Activated naive CD4-positive, alpha-beta T cell treated with anti-CD3 and anti-CD28 coated beads for 36 hours (primary cell): ENCODE measurements at regions not wholly inside any gene's neighbourhood (a gene's known extent, or its start where the extent isn't known, plus 50 kb on each side); places are given as distances from the start of the nearest gene placed in this dataset.
A peak's percentile ranks its signal among the peaks of the same experiment; 100 is the strongest.

Experiments used
- CTCF ChIA-PET: fragments of 350-600 bp; sonication (Branson Sonifier 250); formaldehyde crosslinking; loops from one replicate; lab custom pipeline; 2021; ENCODE audit warnings: antibody characterized with exemption; lab: Charles Lee
- DNase-seq: peaks from one replicate; pipeline ENCODE4 v3.0.0-alpha.2; 2020
- H3K27ac Mint-ChIP-seq: one replicate; pipeline ENCODE4 v1.8.0; 2021; ENCODE audit warnings: mild to moderate bottlenecking, mixed read lengths
- H3K27me3 Mint-ChIP-seq: one replicate; pipeline ENCODE4 v1.8.0; 2021; ENCODE audit warnings: low read depth, mixed read lengths
- H3K36me3 Mint-ChIP-seq: one replicate; pipeline ENCODE4 v1.8.0; 2021; ENCODE audit warnings: low read depth, mixed read lengths
- H3K4me1 Mint-ChIP-seq: one replicate; pipeline ENCODE4 v1.8.0; 2021; ENCODE audit warnings: low read depth, mixed read lengths
- H3K4me3 Mint-ChIP-seq: one replicate; pipeline ENCODE4 v1.8.0; 2021; ENCODE audit warnings: mild to moderate bottlenecking, moderate library complexity, mixed read lengths
- H3K9me3 Mint-ChIP-seq: one replicate; pipeline ENCODE4 v1.8.0; 2021; ENCODE audit warnings: mixed read lengths
- intact Hi-C: fragments of 100-400 bp; cut with micrococcal nuclease; formaldehyde crosslinking; loops from one replicate; pipeline ENCODE4 v1.15.1; 2023

DNA sequence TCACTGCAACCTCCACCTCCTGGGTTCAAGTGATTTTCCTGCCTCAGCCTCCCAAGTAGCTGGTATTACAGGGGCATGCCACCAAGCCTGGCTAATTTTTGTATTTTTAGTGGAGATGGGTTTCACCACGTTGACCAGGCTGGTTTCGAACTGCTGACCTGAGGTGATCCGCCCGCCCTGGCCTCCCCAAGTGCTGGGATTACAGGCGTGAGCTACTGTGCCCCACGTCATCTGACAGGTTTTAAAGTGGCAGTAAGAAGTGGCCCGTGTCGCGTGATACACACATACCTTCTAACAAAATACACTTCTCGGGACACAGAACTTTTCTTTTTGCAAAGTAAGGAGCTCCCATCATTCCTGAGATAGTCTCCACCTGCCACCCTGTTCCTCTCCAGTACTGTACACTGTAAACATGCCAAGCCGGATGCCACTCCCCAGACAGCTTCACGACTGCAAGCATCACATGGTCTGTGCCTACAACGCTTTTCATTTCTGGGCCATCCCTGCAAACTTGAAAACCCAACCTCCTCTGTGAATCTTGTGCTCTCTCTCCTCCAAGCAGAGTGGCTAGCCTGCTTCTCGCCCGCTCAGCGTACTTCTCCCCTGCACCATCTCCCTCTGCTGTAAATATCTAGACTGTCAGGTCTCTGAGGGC is 256.3 kb upstream of the KLF14 start:
- H3K4me3 Mint-ChIP-seq, result peak overlapping the region; percentile 7
- intact Hi-C loops, result no loop called here

GRCh38 chr7:130993671-130994365 is 259.8 kb upstream of the KLF14 start:
- peak overlapping the region; percentile 32 for H3K4me3 Mint-ChIP-seq

More for the DNA sequence above, 256.3 kb upstream of the KLF14 start:
- peak; percentile 53 for DNase-seq
- Mint-ChIP-seq H3K4me1 (peaks cover 80% of the 10 kb centered on the region), H3K27me3 (no peaks in the 10 kb centered on the region), H3K27ac (peak overlapping the region; percentile 52), H3K9me3 (no peaks in the 10 kb centered on the region), H3K36me3 (no peaks in the 10 kb centered on the region)
- CTCF ChIA-PET, result interaction anchor here (1.1 to 1.5 kb wide), 4 partner anchors 8 to 50 kb away, joined by 3 to 8 read pairs (median 6); no protein-coding TSS in a partner anchor

GRCh38 chr7:130994378-130995115 is 260.5 kb upstream of the KLF14 start:
- H3K9me3 Mint-ChIP-seq, result no peaks in the 10 kb centered on the region
- intact Hi-C loops, result no loop called here
- H3K36me3 Mint-ChIP-seq, result peaks cover 9% of the 10 kb centered on the region
- peak overlapping the region; percentile 78 for H3K27ac Mint-ChIP-seq
- no peaks in the 10 kb centered on the region for H3K27me3 Mint-ChIP-seq
- H3K4me1 Mint-ChIP-seq, result peaks cover 78% of the 10 kb centered on the region
- DNase-seq, result no peak
- H3K4me3 Mint-ChIP-seq, result peak overlapping the region; percentile 32
- CTCF ChIA-PET, result interaction anchor here (1.2 to 4.0 kb wide), 5 partner anchors 9 to 46 kb away, joined by 3 to 54 read pairs (median 5); no protein-coding TSS in a partner anchor

More at GRCh38 chr7:130993671-130994365, 259.8 kb upstream of the KLF14 start:
- peaks cover 78% of the 10 kb centered on the region for H3K4me1 Mint-ChIP-seq
- intact Hi-C loops, result no loop called here
- peaks cover 6% of the 10 kb centered on the region for H3K36me3 Mint-ChIP-seq
- DNase-seq, result no peak
- no peaks in the 10 kb centered on the region for H3K9me3 Mint-ChIP-seq
- peak overlapping the region; percentile 78 for H3K27ac Mint-ChIP-seq
- no peaks in the 10 kb centered on the region for H3K27me3 Mint-ChIP-seq
- CTCF ChIA-PET, result interaction anchor here (4.0 kb wide), 1 partner anchor 12 kb away, joined by 54 read pairs; no protein-coding TSS in a partner anchor

DNA sequence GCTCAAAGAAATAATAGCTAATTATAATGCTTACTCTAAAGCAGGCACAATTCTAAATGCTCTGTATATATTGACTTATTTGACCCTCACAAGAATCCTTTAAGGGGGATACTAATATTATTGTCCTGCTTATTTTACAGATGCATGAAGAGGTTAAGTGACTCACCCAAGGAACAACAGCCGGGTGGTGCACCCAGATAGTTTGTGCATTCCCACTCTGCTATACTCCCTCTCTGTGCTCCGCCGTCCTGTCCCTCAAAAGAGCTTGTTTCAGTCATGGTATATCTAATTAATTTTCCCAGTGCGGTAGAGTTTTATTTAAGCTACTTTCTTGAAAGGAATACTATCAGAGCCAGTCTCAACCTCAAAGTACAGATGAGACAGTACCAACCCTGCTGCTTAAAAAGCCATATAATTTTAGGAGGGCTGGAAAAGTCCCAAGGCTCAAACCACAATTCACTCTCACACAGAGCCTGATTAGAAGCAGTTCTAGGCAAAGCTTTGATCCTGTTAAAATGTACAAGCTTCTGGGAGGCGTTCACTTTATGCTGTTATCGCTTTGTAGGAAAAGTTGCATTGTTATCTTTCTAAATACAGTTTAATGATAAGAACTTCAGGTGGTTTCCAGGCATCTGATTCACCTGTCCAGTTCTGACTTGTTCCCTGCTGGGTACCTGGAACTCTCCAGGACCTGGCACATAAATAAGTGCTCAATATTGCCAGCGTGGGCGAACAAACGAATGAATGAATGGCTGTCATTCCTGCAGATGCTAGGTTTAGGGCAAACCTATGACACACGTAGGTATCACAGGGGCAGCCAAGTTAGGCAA is 261.5 kb upstream of the KLF14 start:
- no peaks in the 10 kb centered on the region for H3K9me3 Mint-ChIP-seq
- CTCF ChIA-PET, result interaction anchor here (1.2 to 4.0 kb wide), 7 partner anchors 8 to 99 kb away, joined by 3 to 54 read pairs (median 5); no protein-coding TSS in a partner anchor
- H3K27me3 Mint-ChIP-seq, result no peaks in the 10 kb centered on the region
- H3K4me3 Mint-ChIP-seq, result no peak overlapping the region
- H3K36me3 Mint-ChIP-seq, result peaks cover 9% of the 10 kb centered on the region
- H3K4me1 Mint-ChIP-seq, result peaks cover 82% of the 10 kb centered on the region
- no peak for DNase-seq
- H3K27ac Mint-ChIP-seq, result peak overlapping the region; percentile 90
- intact Hi-C loops, result loop anchor here (2.0 kb wide), 1 partner anchor 13 kb away; no protein-coding TSS in a partner anchor

GRCh38 chr7:130996205-130996832 is 262.3 kb upstream of the KLF14 start:
- no peaks in the 10 kb centered on the region for H3K9me3 Mint-ChIP-seq
- peak overlapping the region; percentile 59 for H3K4me3 Mint-ChIP-seq
- no peaks in the 10 kb centered on the region for H3K27me3 Mint-ChIP-seq
- peaks cover 80% of the 10 kb centered on the region for H3K4me1 Mint-ChIP-seq
- no peak for DNase-seq
- H3K36me3 Mint-ChIP-seq, result peaks cover 9% of the 10 kb centered on the region
- peak overlapping the region; percentile 90 for H3K27ac Mint-ChIP-seq
- CTCF ChIA-PET, result interaction anchor here (0.6 to 4.0 kb wide), 7 partner anchors 8 to 99 kb away, joined by 3 to 54 read pairs (median 4); no protein-coding TSS in a partner anchor
- intact Hi-C loops, result loop anchor here (2.0 kb wide), 1 partner anchor 14 kb away; no protein-coding TSS in a partner anchor

DNA sequence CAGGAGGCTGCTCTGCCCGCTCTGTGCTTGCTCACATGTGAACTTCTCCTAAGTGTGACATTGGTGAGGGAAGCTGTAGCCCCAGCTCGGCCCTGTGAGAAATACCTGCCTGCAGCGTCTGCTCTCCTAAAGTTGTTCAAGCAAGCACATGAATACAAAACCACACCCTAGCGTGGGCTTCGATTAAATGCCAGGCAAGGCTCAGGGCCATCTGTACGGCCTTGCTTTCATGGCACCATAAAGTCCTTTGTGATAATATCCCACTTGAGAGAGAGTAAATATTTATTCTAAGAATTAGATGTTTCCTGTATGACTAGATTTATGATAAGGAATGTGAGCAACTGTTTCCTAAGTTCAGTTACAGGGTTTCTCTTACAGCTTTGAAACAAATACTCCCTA is 262.8 kb upstream of the KLF14 start:
- H3K9me3 Mint-ChIP-seq, result no peaks in the 10 kb centered on the region
- intact Hi-C loops, result loop anchor here (1.0 to 2.0 kb wide), 3 partner anchors 9 to 14 kb away; no protein-coding TSS in a partner anchor
- H3K4me3 Mint-ChIP-seq, result peak overlapping the region; percentile 59
- H3K27me3 Mint-ChIP-seq, result no peaks in the 10 kb centered on the region
- DNase-seq, result peak; percentile 58
- peak overlapping the region; percentile 90 for H3K27ac Mint-ChIP-seq
- peaks cover 12% of the 10 kb centered on the region for H3K36me3 Mint-ChIP-seq
- CTCF ChIA-PET, result interaction anchor here (0.6 to 4.0 kb wide), 7 partner anchors 8 to 463 kb away, joined by 3 to 54 read pairs (median 4); no protein-coding TSS in a partner anchor
- peaks cover 79% of the 10 kb centered on the region for H3K4me1 Mint-ChIP-seq

GRCh38 chr7:130998993-130999602 is 265.1 kb upstream of the KLF14 start:
- H3K9me3 Mint-ChIP-seq, result peaks cover 12% of the 10 kb centered on the region
- H3K4me3 Mint-ChIP-seq, result no peak overlapping the region
- H3K27me3 Mint-ChIP-seq, result no peaks in the 10 kb centered on the region
- peaks cover 80% of the 10 kb centered on the region for H3K4me1 Mint-ChIP-seq
- CTCF ChIA-PET, result interaction anchor here (0.6 to 7.2 kb wide), 4 partner anchors 11 to 41 kb away, joined by 3 to 61 read pairs (median 12); no protein-coding TSS in a partner anchor
- peaks cover 25% of the 10 kb centered on the region for H3K36me3 Mint-ChIP-seq
- DNase-seq, result no peak
- H3K27ac Mint-ChIP-seq, result peak overlapping the region; percentile 79
- intact Hi-C loops, result no loop called here

- no peak for DNase-seq
- peaks cover 12% of the 10 kb centered on the region for H3K9me3 Mint-ChIP-seq
- peaks cover 80% of the 10 kb centered on the region for H3K4me1 Mint-ChIP-seq
- H3K27ac Mint-ChIP-seq, result no peak overlapping the region
- no peak overlapping the region for H3K4me3 Mint-ChIP-seq
- intact Hi-C loops, result no loop called here
- H3K27me3 Mint-ChIP-seq, result no peaks in the 10 kb centered on the region
- H3K36me3 Mint-ChIP-seq, result peaks cover 27% of the 10 kb centered on the region
- CTCF ChIA-PET, result interaction anchor here (0.6 to 7.2 kb wide), 5 partner anchors 12 to 134 kb away, joined by 3 to 61 read pairs (median 3); no protein-coding TSS in a partner anchor
Measured at GRCh38 chr7:130999926-131000325, 265.9 kb upstream of the KLF14 start.

- CTCF ChIA-PET, result interaction anchor here (0.6 to 7.2 kb wide), 6 partner anchors 13 to 134 kb away, joined by 3 to 61 read pairs (median 3); no protein-coding TSS in a partner anchor
- Mint-ChIP-seq H3K4me3 (no peak overlapping the region), H3K36me3 (peaks cover 30% of the 10 kb centered on the region), H3K27me3 (no peaks in the 10 kb centered on the region), H3K27ac (no peak overlapping the region), H3K9me3 (peaks cover 12% of the 10 kb centered on the region), H3K4me1 (peaks cover 79% of the 10 kb centered on the region)
- no peak for DNase-seq
- intact Hi-C loops, result no loop called here
Measured at GRCh38 chr7:131000389-131000788, 266.4 kb upstream of the KLF14 start.

DNA sequence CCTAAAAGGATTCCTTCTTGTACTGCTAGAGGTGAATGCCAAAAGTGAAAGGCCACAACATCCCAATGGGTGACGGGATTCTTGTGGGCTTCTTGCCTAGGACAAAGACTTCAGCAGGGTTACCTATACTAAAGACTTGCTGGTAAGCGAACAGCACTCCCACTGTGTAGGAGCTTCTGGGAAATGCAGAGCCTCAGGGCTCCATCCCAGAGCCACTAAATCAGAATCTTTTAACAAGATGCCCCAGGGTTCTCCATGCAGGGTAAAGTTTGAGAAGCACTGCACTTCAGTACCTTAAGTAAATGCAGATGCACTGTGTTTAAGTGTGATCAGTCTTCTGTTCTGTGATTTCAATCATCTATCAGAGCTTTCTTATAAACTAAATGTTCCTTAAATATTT is 266.9 kb upstream of the KLF14 start:
- Mint-ChIP-seq H3K27ac (no peak overlapping the region), H3K36me3 (peaks cover 32% of the 10 kb centered on the region), H3K4me1 (peaks cover 76% of the 10 kb centered on the region), H3K27me3 (no peaks in the 10 kb centered on the region), H3K9me3 (peaks cover 12% of the 10 kb centered on the region), H3K4me3 (no peak overlapping the region)
- no peak for DNase-seq
- intact Hi-C loops, result no loop called here
- CTCF ChIA-PET, result interaction anchor here (0.6 to 7.2 kb wide), 4 partner anchors 13 to 53 kb away, joined by 3 to 61 read pairs (median 3); no protein-coding TSS in a partner anchor
